Embryonic facial prominence (tissue), 1 donor: ENCODE measurements at regions not wholly inside any gene's neighbourhood (a gene's known extent, or its start where the extent isn't known, plus 50 kb on each side); places are given as distances from the start of the nearest gene placed in this dataset.
"Not testable (repeated sequence)": the region's sequence is repeated elsewhere in the genome, so short reads cannot be mapped to it uniquely, and the experiment has no call there.

Source experiments
- DNase-seq: peaks from one replicate; pipeline ENCODE4 v3.0.0-alpha.2; 2016; ENCODE audit errors: extremely low spot score

DNA sequence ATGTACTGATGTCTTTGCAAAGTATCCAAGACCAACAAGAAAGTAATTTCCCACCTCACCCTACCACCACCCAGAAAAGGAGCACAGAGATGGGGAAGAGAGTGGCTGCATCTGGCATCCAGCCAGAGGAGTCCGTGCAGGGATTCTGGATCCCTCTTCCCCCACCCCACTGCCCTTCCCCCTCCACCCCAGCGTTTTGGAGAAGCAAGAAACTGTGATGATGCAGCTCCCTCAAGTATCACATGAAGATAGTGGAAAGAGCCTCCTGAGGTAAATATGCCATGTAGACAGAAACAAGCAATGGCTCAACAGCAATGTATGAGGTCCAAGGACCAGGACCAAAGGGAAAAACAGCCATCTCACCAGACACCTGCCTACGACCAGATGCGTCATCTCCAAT lies 153.8 kb downstream of the DEPDC1B start:
- no peak for DNase-seq

GRCh38 chr5:60545551-60545950 lies 154.4 kb downstream of the DEPDC1B start:
- no peak for DNase-seq

GRCh38 chr5:60544142-60544541 lies 155.8 kb downstream of the DEPDC1B start:
- DNase-seq, result no peak

GRCh38 chr5:60541980-60542379 lies 158.0 kb downstream of the DEPDC1B start:
- no peak for DNase-seq

DNA sequence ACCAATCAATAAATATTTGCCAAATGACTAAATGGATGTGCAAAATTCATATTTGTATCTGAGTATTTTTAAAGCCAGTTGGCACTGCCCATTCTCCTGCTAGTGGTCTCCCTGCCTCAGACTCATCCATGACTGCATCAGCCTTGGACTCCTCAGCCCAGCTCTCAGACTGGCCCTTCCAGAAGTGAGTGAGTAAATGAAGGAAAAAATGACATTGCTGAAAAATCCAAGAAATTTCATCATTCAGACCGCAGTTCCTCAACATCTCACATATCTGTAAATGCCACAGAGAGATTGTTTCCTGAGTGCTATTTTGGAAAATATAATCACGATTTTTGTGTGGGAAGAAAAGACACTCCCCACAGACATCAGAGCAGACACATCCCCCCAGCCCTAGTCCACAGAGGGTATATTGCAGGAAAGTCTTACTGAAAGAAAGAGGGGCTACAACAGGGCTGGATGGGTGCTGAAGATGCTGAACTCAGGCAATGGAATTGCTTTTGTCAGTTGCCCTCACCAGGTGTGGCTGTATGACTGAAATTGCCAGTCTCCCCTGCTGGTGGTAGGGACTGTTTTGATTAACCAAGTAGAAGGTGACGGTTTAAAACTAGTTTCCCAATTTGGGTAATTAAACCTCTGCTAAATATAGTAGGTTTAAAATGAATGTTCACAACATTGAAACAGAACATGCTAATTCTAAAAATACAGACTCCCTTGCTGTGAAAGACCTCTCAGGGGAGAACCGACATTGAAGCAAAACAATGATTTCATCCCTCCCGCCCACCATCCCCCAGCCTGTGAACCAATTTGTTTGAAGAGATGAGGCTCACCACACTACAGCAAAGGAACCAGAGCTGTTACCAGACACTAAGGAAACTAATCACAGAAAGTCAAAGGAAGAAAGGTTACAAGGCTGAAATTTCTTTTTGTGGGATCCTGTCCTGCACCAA lies 158.8 kb downstream of the DEPDC1B start:
- DNase-seq, result no peak

DNA sequence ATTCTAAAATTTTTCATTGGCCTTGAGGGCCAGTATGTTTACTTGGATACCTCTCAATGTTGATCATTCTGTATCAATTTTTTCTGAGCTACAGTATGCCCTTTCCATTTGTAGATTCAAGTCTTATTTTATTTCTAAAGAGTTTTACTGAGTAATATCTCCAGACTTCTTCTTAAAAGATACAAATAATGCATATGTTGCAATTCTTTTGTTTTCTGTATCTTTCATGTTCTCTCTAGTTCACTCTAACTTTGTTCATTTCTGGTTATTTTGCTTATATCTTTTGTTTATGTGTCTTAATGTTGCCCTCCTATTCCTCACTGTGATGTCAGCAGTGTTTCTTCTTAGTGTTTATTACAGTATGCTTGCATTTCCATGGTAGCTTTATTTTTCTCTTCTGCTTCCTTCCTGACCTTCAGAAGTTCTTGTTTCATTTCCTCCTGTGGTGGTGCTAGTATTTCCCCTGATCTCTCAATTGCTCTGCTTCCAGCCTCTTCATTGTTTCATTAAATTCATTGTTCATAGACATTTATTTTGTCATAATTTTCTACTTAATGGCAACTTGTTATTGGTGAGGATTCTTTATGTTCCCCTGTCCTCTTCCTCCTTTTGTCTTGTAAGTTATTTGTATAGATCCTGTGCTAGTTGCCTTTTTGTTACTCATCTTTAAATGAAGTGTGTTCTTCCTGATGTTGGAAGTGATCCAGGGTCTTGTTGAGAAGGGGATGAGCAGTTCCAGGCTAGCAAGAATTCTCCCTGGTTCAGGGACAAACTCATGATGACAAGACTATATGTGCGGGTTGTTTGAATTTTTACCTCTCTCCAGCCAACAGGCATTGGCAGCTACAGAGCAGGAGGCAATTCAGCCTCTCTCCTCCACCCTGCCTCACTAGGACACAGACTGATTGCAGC lies 160.8 kb downstream of the DEPDC1B start:
- DNase-seq, result no peak

DNA sequence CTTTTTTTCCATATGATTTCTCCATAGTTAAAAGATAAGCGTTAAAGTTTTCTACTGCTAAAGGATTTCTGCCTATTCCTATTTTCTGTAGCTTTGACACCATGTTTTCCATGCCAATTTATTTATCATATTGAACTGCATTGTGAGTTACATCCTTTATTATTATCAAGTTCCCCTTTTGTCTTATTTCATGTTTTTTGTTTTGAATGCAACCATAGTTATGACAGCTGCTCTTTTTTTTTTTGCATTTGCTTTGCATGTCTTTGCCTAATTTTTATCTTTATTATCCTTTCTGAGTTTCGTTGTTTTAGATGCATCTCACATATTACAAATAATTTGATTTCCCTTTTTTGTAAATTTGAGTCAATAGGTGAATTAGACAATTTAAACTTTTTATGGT lies 161.5 kb downstream of the DEPDC1B start:
- DNase-seq, result no peak

DNA sequence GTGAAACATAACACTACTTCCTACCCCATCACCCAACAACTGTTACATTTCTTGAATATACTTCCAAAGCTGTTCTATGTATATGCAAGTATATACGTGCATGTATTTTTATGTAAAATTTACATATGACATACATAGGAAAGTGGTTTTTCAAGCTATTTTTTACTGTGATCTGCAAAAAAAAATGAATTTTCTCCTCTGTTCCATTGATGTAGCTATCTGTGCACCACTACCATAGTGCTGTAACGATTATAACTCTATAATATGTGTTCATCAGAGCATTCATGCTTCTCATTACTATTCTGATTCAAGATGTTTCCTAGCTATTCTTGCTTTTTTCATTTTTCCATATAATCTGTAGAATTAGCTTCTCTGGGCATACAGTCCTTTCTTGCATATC lies 164.0 kb downstream of the DEPDC1B start:
- no peak for DNase-seq

DNA sequence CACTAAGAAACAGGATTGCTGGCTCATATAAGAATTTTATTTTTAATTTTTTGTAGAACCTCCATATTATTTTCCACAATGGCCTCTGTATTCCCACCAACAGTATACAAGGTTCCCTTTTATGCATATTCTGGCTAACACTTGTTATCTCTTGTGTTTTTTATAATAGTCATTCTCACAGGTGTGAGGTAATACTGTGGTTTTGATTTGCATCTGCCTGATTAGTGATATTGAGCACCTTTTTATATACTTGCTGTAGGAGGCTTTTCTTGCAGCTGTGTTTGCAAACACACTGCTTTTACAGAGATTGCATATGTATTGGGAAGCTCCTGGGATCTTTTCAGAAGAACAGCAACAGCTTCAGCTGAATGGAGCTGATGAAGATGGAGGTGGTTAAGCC lies 164.8 kb downstream of the DEPDC1B start:
- no peak for DNase-seq

DNA sequence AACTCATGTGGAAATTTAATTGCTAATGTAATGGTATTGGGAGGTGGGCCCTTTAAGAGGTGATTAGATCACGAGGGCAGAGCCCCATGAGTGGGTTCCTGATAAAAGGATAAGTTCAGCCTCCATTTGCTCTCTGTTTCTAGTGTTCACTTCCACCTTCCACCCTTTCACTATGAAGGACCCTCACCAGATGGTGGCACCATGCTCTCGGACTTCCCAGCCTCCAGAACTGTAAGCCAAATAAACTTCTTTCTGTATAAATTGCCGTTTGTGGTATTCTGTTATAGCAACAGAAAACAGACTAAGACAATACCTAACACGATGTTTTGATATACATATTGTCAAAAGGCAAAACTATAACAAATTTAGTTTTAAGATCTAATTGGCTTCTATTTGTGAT lies 166.2 kb downstream of the DEPDC1B start:
- no peak for DNase-seq

DNA sequence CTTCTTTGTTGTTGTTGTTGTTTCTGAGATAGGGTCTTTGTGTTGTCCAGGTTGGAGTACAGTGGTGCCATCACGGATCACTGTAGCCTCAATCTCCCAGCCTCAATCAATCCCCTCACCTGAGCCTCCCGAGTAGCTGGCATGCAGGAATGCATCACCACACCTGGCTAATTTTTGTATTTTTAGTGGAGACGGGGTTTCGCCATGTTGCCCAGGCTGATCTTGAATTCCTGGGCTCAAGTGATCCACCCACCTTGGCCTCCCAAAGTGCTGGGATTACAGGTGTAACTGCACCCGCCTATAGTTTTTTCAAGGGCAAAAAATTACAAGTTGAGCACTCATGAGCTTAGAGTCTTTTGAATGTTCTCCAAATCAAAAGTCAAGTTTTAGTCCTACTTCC lies 167.2 kb downstream of the DEPDC1B start:
- DNase-seq, result not testable (repeated sequence)

GRCh38 chr5:60530144-60530848 lies 169.7 kb downstream of the DEPDC1B start:
- not testable (repeated sequence) for DNase-seq

DNA sequence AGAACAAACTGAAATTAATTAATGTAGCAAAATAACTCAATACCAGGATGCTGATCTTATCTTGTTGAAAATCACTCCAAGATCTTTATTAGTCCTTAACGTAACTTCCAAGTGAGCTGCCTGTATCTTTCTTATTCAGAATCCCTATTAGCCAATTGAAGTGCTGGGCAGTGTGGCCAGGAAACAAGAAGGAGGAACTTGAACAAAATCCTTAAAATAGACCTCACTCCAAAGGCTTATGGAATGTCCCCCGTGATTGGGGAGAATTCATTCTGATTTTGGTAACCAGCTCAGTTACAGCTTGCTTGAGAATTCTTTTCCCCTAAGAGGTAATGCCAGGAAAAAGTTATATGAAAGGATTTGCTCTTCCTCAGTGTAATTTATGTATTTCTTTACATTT lies 171.0 kb downstream of the DEPDC1B start:
- DNase-seq, result no peak

- DNase-seq, result no peak
Measured at GRCh38 chr5:60527072-60527471, 172.9 kb downstream of the DEPDC1B start.

GRCh38 chr5:60526336-60526875 lies 173.6 kb downstream of the DEPDC1B start:
- DNase-seq, result no peak

- no peak for DNase-seq
Measured at GRCh38 chr5:60522292-60522905, 177.6 kb downstream of the DEPDC1B start.

- no peak for DNase-seq
Measured at GRCh38 chr5:60521376-60522291, 178.3 kb downstream of the DEPDC1B start.

- no peak for DNase-seq
Measured at GRCh38 chr5:60520451-60521227, 179.3 kb downstream of the DEPDC1B start.

GRCh38 chr5:60519372-60519771 lies 180.6 kb downstream of the DEPDC1B start:
- no peak for DNase-seq
